BE2C (cell line): ENCODE measurements at regions not wholly inside any gene's neighbourhood (a gene's known extent, or its start where the extent isn't known, plus 50 kb on each side); places are given as distances from the start of the nearest gene placed in this dataset.

ENCODE experiments used
- DNase-seq: peaks from one replicate; pipeline ENCODE4 v3.0.0-alpha.2; 2020
- H3K27me3 ChIP-seq: fragments of 250-450 bp; sonication (Bioruptor Pico); 2 replicates; pipeline ENCODE4 v1.5.1; 2020; ENCODE audit warnings: mild to moderate bottlenecking
- H3K36me3 ChIP-seq: fragments of 250-450 bp; sonication (Bioruptor Pico); 2 replicates; pipeline ENCODE4 v1.5.1; 2020; ENCODE audit warnings: mild to moderate bottlenecking
- H3K4me1 ChIP-seq: fragments of 250-450 bp; sonication (Bioruptor Pico); 2 replicates; pipeline ENCODE4 v1.5.1; 2020
- H3K4me3 ChIP-seq: 2 replicates; pipeline ENCODE4 v1.5.1; 2011; ENCODE audit warnings: low read depth, low read length
- H3K9me3 ChIP-seq: fragments of 250-450 bp; sonication (Bioruptor Pico); 2 replicates; pipeline ENCODE4 v1.5.1; 2020
- CTCF ChIP-seq: IDR thresholded peaks from 2 replicates; pipeline ENCODE4 v1.5.1; 2012; ENCODE audit warnings: mild to moderate bottlenecking, low read depth, low read length

- Histone ChIP-seq H3K36me3 (no peaks in the 10 kb centered on the region), H3K9me3 (no peaks in the 10 kb centered on the region), H3K27me3 (peaks cover 3% of the 10 kb centered on the region; the same call in 1 of the 2 replicates), H3K4me1 (no peaks in the 10 kb centered on the region), H3K4me3 (no peak overlapping the region)
- TF ChIP-seq CTCF, result no peak
- no peak for DNase-seq
These were observed 344.4 kb upstream of the CCDC196 start for GRCh38 chr14:66141733-66142132.

- Histone ChIP-seq H3K36me3 (no peaks in the 10 kb centered on the region), H3K4me3 (no peak overlapping the region), H3K27me3 (peaks cover 8% of the 10 kb centered on the region), H3K9me3 (no peaks in the 10 kb centered on the region), H3K4me1 (no peaks in the 10 kb centered on the region)
- DNase-seq, result peak; percentile 29
- TF ChIP-seq CTCF, result no peak
These were observed 342.6 kb upstream of the CCDC196 start for GRCh38 chr14:66143387-66144112.

GRCh38 chr14:66152302-66152701 is 333.9 kb upstream of the CCDC196 start:
- H3K9me3 ChIP-seq, result no peaks in the 10 kb centered on the region; the same call in 1 of the 2 replicates
- DNase-seq, result no peak
- no peaks in the 10 kb centered on the region for H3K4me1 ChIP-seq
- H3K36me3 ChIP-seq, result no peaks in the 10 kb centered on the region
- TF ChIP-seq CTCF, result no peak
- no peak overlapping the region for H3K4me3 ChIP-seq
- H3K27me3 ChIP-seq, result no peaks in the 10 kb centered on the region; the same call in none of the 2 replicates

- Histone ChIP-seq H3K36me3 (no peaks in the 10 kb centered on the region), H3K4me1 (no peaks in the 10 kb centered on the region), H3K27me3 (no peaks in the 10 kb centered on the region; the same call in 1 of the 2 replicates), H3K9me3 (no peaks in the 10 kb centered on the region; the same call in 1 of the 2 replicates), H3K4me3 (no peak overlapping the region)
- no peak for DNase-seq
- TF ChIP-seq CTCF, result no peak
These were observed 333.4 kb upstream of the CCDC196 start for GRCh38 chr14:66152747-66153146.

GRCh38 chr14:66163023-66163422 is 323.1 kb upstream of the CCDC196 start:
- Histone ChIP-seq H3K27me3 (no peaks in the 10 kb centered on the region; the same call in 1 of the 2 replicates), H3K4me3 (no peak overlapping the region), H3K9me3 (no peaks in the 10 kb centered on the region), H3K36me3 (no peaks in the 10 kb centered on the region), H3K4me1 (no peaks in the 10 kb centered on the region)
- no peak for DNase-seq
- no peak for TF ChIP-seq CTCF

GRCh38 chr14:66165337-66165736 is 320.8 kb upstream of the CCDC196 start:
- no peak overlapping the region for H3K4me3 ChIP-seq
- TF ChIP-seq CTCF, result no peak

More at GRCh38 chr14:66165337-66165736, 320.8 kb upstream of the CCDC196 start:
- no peaks in the 10 kb centered on the region for H3K36me3 ChIP-seq
- no peaks in the 10 kb centered on the region for H3K9me3 ChIP-seq
- H3K4me1 ChIP-seq, result no peaks in the 10 kb centered on the region
- DNase-seq, result no peak
- no peaks in the 10 kb centered on the region; the same call in 1 of the 2 replicates for H3K27me3 ChIP-seq
